ENCODE measurements at regions not wholly inside any gene's neighbourhood (a gene's known extent, or its start where the extent isn't known, plus 50 kb on each side); places are given as distances from the start of the nearest gene placed in this dataset.

- TF ChIP-seq REST (IDR thresholded peaks at IDR 0.05; ENCODE audit: insufficient read depth in 1 of 2, low read depth in 2 of 2, low read length in 2 of 2) = no peak
- no peak for TF ChIP-seq SIN3A (IDR thresholded peaks at IDR 0.05; ENCODE audit: borderline replicate concordance, insufficient read depth, low read length)
- no peak for TF ChIP-seq POLR2AphosphoS5 (IDR thresholded peaks at IDR 0.05; ENCODE audit: low read depth, low read length)
- TF ChIP-seq FOXP2 (optimal IDR thresholded peaks at IDR 0.05; ENCODE audit: borderline replicate concordance, extremely low read depth, extremely low read length, insufficient read depth) = no peak
- no peak for TF ChIP-seq TAF1 (IDR thresholded peaks at IDR 0.05; ENCODE audit: borderline replicate concordance, insufficient read depth, low read length)
Observed at GRCh38 chr5:98489021-98489420, 284.4 kb upstream of the RGMB start.

- TF ChIP-seq TAF1 (IDR thresholded peaks at IDR 0.05; ENCODE audit: borderline replicate concordance, insufficient read depth, low read length) = no peak
- no peak for TF ChIP-seq SIN3A (IDR thresholded peaks at IDR 0.05; ENCODE audit: borderline replicate concordance, insufficient read depth, low read length)
- TF ChIP-seq FOXP2 (optimal IDR thresholded peaks at IDR 0.05; ENCODE audit: borderline replicate concordance, extremely low read depth, extremely low read length, insufficient read depth) = no peak
- TF ChIP-seq REST (IDR thresholded peaks at IDR 0.05; ENCODE audit: insufficient read depth in 1 of 2, low read depth in 2 of 2, low read length in 2 of 2) = no peak
- TF ChIP-seq POLR2AphosphoS5 (IDR thresholded peaks at IDR 0.05; ENCODE audit: low read depth, low read length) = no peak
Observed at GRCh38 chr5:98490348-98490747, 283.1 kb upstream of the RGMB start.

GRCh38 chr5:98492258-98492657 is 281.2 kb upstream of the RGMB start:
- TF ChIP-seq REST (IDR thresholded peaks at IDR 0.05; ENCODE audit: insufficient read depth in 1 of 2, low read depth in 2 of 2, low read length in 2 of 2) (no peak), SIN3A (IDR thresholded peaks at IDR 0.05; ENCODE audit: borderline replicate concordance, insufficient read depth, low read length) (no peak), TAF1 (IDR thresholded peaks at IDR 0.05; ENCODE audit: borderline replicate concordance, insufficient read depth, low read length) (no peak), FOXP2 (optimal IDR thresholded peaks at IDR 0.05; ENCODE audit: borderline replicate concordance, extremely low read depth, extremely low read length, insufficient read depth) (no peak), POLR2AphosphoS5 (IDR thresholded peaks at IDR 0.05; ENCODE audit: low read depth, low read length) (no peak)

GRCh38 chr5:98497418-98497817 is 276.0 kb upstream of the RGMB start:
- no peak for TF ChIP-seq REST (IDR thresholded peaks at IDR 0.05; ENCODE audit: insufficient read depth in 1 of 2, low read depth in 2 of 2, low read length in 2 of 2)
- TF ChIP-seq SIN3A (IDR thresholded peaks at IDR 0.05; ENCODE audit: borderline replicate concordance, insufficient read depth, low read length) = no peak
- TF ChIP-seq TAF1 (IDR thresholded peaks at IDR 0.05; ENCODE audit: borderline replicate concordance, insufficient read depth, low read length) = no peak
- no peak for TF ChIP-seq FOXP2 (optimal IDR thresholded peaks at IDR 0.05; ENCODE audit: borderline replicate concordance, extremely low read depth, extremely low read length, insufficient read depth)
- no peak for TF ChIP-seq POLR2AphosphoS5 (IDR thresholded peaks at IDR 0.05; ENCODE audit: low read depth, low read length)

- no peak for TF ChIP-seq SIN3A (IDR thresholded peaks at IDR 0.05; ENCODE audit: borderline replicate concordance, insufficient read depth, low read length)
- TF ChIP-seq POLR2AphosphoS5 (IDR thresholded peaks at IDR 0.05; ENCODE audit: low read depth, low read length) = no peak
- no peak for TF ChIP-seq REST (IDR thresholded peaks at IDR 0.05; ENCODE audit: insufficient read depth in 1 of 2, low read depth in 2 of 2, low read length in 2 of 2)
- no peak for TF ChIP-seq TAF1 (IDR thresholded peaks at IDR 0.05; ENCODE audit: borderline replicate concordance, insufficient read depth, low read length)
- TF ChIP-seq FOXP2 (optimal IDR thresholded peaks at IDR 0.05; ENCODE audit: borderline replicate concordance, extremely low read depth, extremely low read length, insufficient read depth) = no peak
Observed at GRCh38 chr5:98498028-98498427, 275.4 kb upstream of the RGMB start.
